MV-4-11 (cell line): ENCODE measurements at regions not wholly inside any gene's neighbourhood (a gene's known extent, or its start where the extent isn't known, plus 50 kb on each side); places are given as distances from the start of the nearest gene placed in this dataset.
"Not testable (repeated sequence)": the region's sequence is repeated elsewhere in the genome, so short reads cannot be mapped to it uniquely, and the experiment has no call there.

Experiments used
- DNase-seq: peaks from one replicate; lab custom pipeline; 2025; lab: John Stamatoyannopoulos, UW

- DNase-seq = not testable (repeated sequence)
Observed at GRCh38 chr15:19995296-19995695, 546.3 kb downstream of the GOLGA6L6 start.

GRCh38 chr15:19992428-19992827 lies 549.2 kb downstream of the GOLGA6L6 start:
- no peak for DNase-seq

- DNase-seq = no peak
Observed at GRCh38 chr15:19988094-19988660, 553.4 kb downstream of the GOLGA6L6 start.

GRCh38 chr15:19987389-19988048 lies 554.1 kb downstream of the GOLGA6L6 start:
- no peak for DNase-seq

GRCh38 chr15:19984101-19984500 lies 557.5 kb downstream of the GOLGA6L6 start:
- no peak for DNase-seq

- no peak for DNase-seq
Observed at GRCh38 chr15:19974998-19975397, 566.6 kb downstream of the GOLGA6L6 start.

GRCh38 chr15:19973718-19974117 lies 567.9 kb downstream of the GOLGA6L6 start:
- DNase-seq = no peak

- not testable (repeated sequence) for DNase-seq
Observed at GRCh38 chr15:19972582-19972981, 569.0 kb downstream of the GOLGA6L6 start.

GRCh38 chr15:19965574-19965973 lies 576.0 kb downstream of the GOLGA6L6 start:
- not testable (repeated sequence) for DNase-seq

- not testable (repeated sequence) for DNase-seq
Observed at GRCh38 chr15:19964480-19964879, 577.1 kb downstream of the GOLGA6L6 start.

- peak; percentile 56 for DNase-seq
Observed at GRCh38 chr15:19956124-19956796, 585.3 kb downstream of the GOLGA6L6 start.

- no peak for DNase-seq
Observed at GRCh38 chr15:19944261-19944888, 597.2 kb downstream of the GOLGA6L6 start.

GRCh38 chr15:19943515-19943914 lies 598.1 kb downstream of the GOLGA6L6 start:
- no peak for DNase-seq

- not testable (repeated sequence) for DNase-seq
Observed at GRCh38 chr15:19903281-19903680, 638.3 kb downstream of the GOLGA6L6 start.

GRCh38 chr15:19902388-19902787 lies 639.2 kb downstream of the GOLGA6L6 start:
- DNase-seq = not testable (repeated sequence)

GRCh38 chr15:19901414-19901813 lies 640.2 kb downstream of the GOLGA6L6 start:
- not testable (repeated sequence) for DNase-seq

GRCh38 chr15:19899021-19899824 lies 642.4 kb downstream of the GOLGA6L6 start:
- no peak for DNase-seq

- DNase-seq = not testable (repeated sequence)
Observed at GRCh38 chr15:19888811-19889210, 652.8 kb downstream of the GOLGA6L6 start.

GRCh38 chr15:19844061-19844460 lies 697.5 kb downstream of the GOLGA6L6 start:
- not testable (repeated sequence) for DNase-seq
